ENCODE measurements at regions not wholly inside any gene's neighbourhood (a gene's known extent, or its start where the extent isn't known, plus 50 kb on each side); places are given as distances from the start of the nearest gene placed in this dataset.

DNA sequence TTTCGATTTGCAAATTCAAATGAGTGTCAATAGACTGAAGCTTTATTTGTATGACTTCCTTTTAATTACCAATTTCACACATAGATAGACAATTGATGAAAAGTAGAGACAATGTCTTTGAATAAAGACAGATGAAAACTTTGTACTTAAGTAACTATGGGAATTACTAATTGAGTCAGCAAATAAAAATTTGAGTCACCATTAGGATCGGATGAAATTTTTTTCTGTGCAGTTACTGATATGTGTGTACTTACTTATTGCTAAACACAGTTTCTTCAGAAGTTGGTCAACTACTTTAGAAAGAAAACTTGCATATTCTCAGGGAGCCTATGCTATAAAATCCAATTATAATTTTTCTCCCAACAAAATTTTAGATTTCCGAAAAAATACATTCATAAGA is 224.9 kb upstream of the SLC16A7 start:
- Histone ChIP-seq H2AFZ (ENCODE audit: low read depth, low read length, poor library complexity, severe bottlenecking) (no peak overlapping the region), H3K27me3 (ENCODE audit: insufficient read depth, low read length) (no peaks in the 10 kb centered on the region), H3K4me1 (ENCODE audit: control insufficient read depth in 1 of 2, insufficient read depth in 2 of 2, low read length in 2 of 2) (no peaks in the 10 kb centered on the region), H3K4me3 (replicated peaks in 1 of 2; ENCODE audit: low read depth in 1 of 2, low read length in 2 of 2) (no peak overlapping the region), H3K27ac (ENCODE audit: low read depth, low read length) (no peak overlapping the region), H3K4me2 (ENCODE audit: low read length) (no peak overlapping the region), H4K20me1 (ENCODE audit: insufficient read depth) (no peaks in the 10 kb centered on the region), H3K36me3 (ENCODE audit: control insufficient read depth in 1 of 2, insufficient read depth in 2 of 2, low read length in 2 of 2) (no peaks in the 10 kb centered on the region), H3K79me2 (ENCODE audit: insufficient read depth, low read length) (no peaks in the 10 kb centered on the region), H3K9ac (ENCODE audit: low read length) (no peak overlapping the region), H3K9me2 (ENCODE audit: insufficient read depth) (no peaks in the 10 kb centered on the region), H3K9me3 (ENCODE audit: control insufficient read depth in 1 of 2, insufficient read depth in 1 of 2, low read depth in 1 of 2, low read length in 2 of 2) (no peaks in the 10 kb centered on the region)
- DNase-seq (ENCODE audit: low read depth, low spot score) (no peak), ATAC-seq (no peak)
- RAD21 ChIA-PET (ENCODE audit: low non-redundant PET in 1 of 2, low total read pairs in 2 of 2, uncharacterized antibody in 2 of 2, unreplicated experiment in 2 of 2), result no interaction called here
- no TSS peak for BruUV-seq (replicated peaks)
- intact Hi-C loops (cut with micrococcal nuclease), result loop anchor here (10.0 kb wide), 1 partner anchor 256 kb away; no protein-coding TSS in a partner anchor
- CTCF ChIA-PET, result no interaction called here
- POLR2A ChIA-PET, result no interaction called here
- no peak for TF ChIP-seq ATF3 (IDR thresholded peaks at IDR 0.05)

DNA sequence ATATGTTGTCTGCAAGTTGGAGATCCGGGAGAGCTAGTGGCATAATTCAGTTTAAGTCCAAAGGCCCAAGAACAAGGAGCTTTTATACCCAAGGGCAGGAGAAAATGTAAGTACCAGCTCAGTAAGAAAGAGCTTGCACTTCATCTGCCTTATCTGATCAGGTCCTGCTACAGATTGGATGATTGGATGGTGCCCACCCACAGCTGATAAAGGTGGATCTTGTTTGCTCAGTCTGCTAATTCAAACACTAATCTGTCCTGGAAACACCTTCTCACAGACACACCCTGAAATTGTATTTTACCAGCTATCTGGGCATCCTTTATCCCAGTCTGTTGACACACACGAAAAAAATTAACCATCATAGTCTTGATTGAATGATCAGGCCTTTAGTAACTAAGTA is 230.7 kb upstream of the SLC16A7 start:
- no peaks in the 10 kb centered on the region for H3K9me3 ChIP-seq (ENCODE audit: control insufficient read depth in 1 of 2, insufficient read depth in 1 of 2, low read depth in 1 of 2, low read length in 2 of 2)
- no peak overlapping the region for H3K4me3 ChIP-seq (replicated peaks in 1 of 2; ENCODE audit: low read depth in 1 of 2, low read length in 2 of 2)
- H3K27ac ChIP-seq (ENCODE audit: low read depth, low read length), result no peak overlapping the region
- no peaks in the 10 kb centered on the region for H3K4me1 ChIP-seq (ENCODE audit: control insufficient read depth in 1 of 2, insufficient read depth in 2 of 2, low read length in 2 of 2)
- no peaks in the 10 kb centered on the region for H3K36me3 ChIP-seq (ENCODE audit: control insufficient read depth in 1 of 2, insufficient read depth in 2 of 2, low read length in 2 of 2)
- ATAC-seq (no peak), DNase-seq (ENCODE audit: low read depth, low spot score) (no peak)
- RAD21 ChIA-PET (ENCODE audit: low non-redundant PET in 1 of 2, low total read pairs in 2 of 2, uncharacterized antibody in 2 of 2, unreplicated experiment in 2 of 2), result no interaction called here
- TF ChIP-seq SP1 (IDR thresholded peaks at IDR 0.05; ENCODE audit: low read depth), result no peak
- TF ChIP-seq JUND (IDR thresholded peaks at IDR 0.05), result no peak
- TF ChIP-seq SIN3A (IDR thresholded peaks at IDR 0.05; ENCODE audit: low read depth), result no peak
- TF ChIP-seq ZFX (IDR thresholded peaks at IDR 0.05), result no peak
- TF ChIP-seq POLR2A (IDR thresholded peaks at IDR 0.05; ENCODE audit: borderline replicate concordance, extremely low read depth, insufficient read depth, insufficient read length), result no peak
- H3K9ac ChIP-seq (ENCODE audit: low read length), result no peak overlapping the region
- no peaks in the 10 kb centered on the region for H4K20me1 ChIP-seq (ENCODE audit: insufficient read depth)
- no TSS peak for BruUV-seq (replicated peaks)
- H3K9me2 ChIP-seq (ENCODE audit: insufficient read depth), result no peaks in the 10 kb centered on the region
- H3K4me2 ChIP-seq (ENCODE audit: low read length), result no peak overlapping the region
- intact Hi-C loops (cut with micrococcal nuclease), result no loop called here
- H3K27me3 ChIP-seq (ENCODE audit: insufficient read depth, low read length), result no peaks in the 10 kb centered on the region
- POLR2A ChIA-PET, result no interaction called here
- no peaks in the 10 kb centered on the region for H3K79me2 ChIP-seq (ENCODE audit: insufficient read depth, low read length)
- CTCF ChIA-PET, result no interaction called here
- no peak overlapping the region for H2AFZ ChIP-seq (ENCODE audit: low read depth, low read length, poor library complexity, severe bottlenecking)
